Gastroesophageal sphincter (tissue), 4 donors: ENCODE measurements at regions not wholly inside any gene's neighbourhood (a gene's known extent, or its start where the extent isn't known, plus 50 kb on each side); places are given as distances from the start of the nearest gene placed in this dataset.

Source experiments
- ATAC-seq: fragments of 150-250 bp; one replicate; pipeline ENCODE4 v1.9.1; 2016; ENCODE audit warnings: mild to moderate bottlenecking, moderate library complexity
- H3K27ac ChIP-seq, 4 donors: fragments of 200-600 bp; sonication (generic) in 3 of 4; 1 replicate in 3 of 4; 2 replicates in 1 of 4; pipeline ENCODE4 v1.5.1; 2016 to 2019
- H3K27me3 ChIP-seq: fragments of 200-600 bp; sonication (generic); one replicate; pipeline ENCODE4 v1.5.1; 2019
- H3K36me3 ChIP-seq, 2 donors: fragments of 200-600 bp; sonication (generic); one replicate each; pipeline ENCODE4 v1.5.1; 2019; ENCODE audit warnings: control low read depth in 1 of 2
- H3K4me1 ChIP-seq, 3 donors: fragments of 200-600 bp; sonication (generic); 1 replicate in 2 of 3; 2 replicates in 1 of 3; pipeline ENCODE4 v1.5.1; 2016 to 2019; ENCODE audit warnings: control low read depth in 2 of 3
- H3K4me3 ChIP-seq, 2 donors: fragments of 200-600 bp; sonication (generic); one replicate each; pipeline ENCODE4 v1.5.1; 2019; ENCODE audit warnings: mild to moderate bottlenecking in 1 of 2, moderate library complexity in 1 of 2
- H3K9me3 ChIP-seq, 3 donors: fragments of 200-600 bp; sonication (generic); one replicate each; pipeline ENCODE4 v1.5.1; 2017 to 2019; ENCODE audit warnings: control low read depth in 2 of 3
- CTCF ChIP-seq, 4 experiments: fragments of 200-600 bp in 2 of 4; fragments of 450-650 bp in 2 of 4; sonication (generic) in 1 of 4; IDR thresholded peaks; one replicate each; pipeline ENCODE4 v1.5.1; 2017 to 2019; ENCODE audit warnings: antibody characterized with exemption in 4 of 4, mild to moderate bottlenecking in 2 of 4, moderate library complexity in 2 of 4
- EP300 ChIP-seq: sonication (generic); formaldehyde crosslinking; IDR thresholded peaks from one replicate; pipeline ENCODE4 v1.6.1; 2017; ENCODE audit warnings: antibody characterized with exemption, mild to moderate bottlenecking
- POLR2A ChIP-seq, 2 donors: fragments of 450-650 bp; IDR thresholded peaks; one replicate each; pipeline ENCODE4 v1.6.1; 2017; ENCODE audit warnings: antibody characterized with exemption in 2 of 2, mild to moderate bottlenecking in 2 of 2, moderate library complexity in 1 of 2
- POLR2AphosphoS5 ChIP-seq: sonication (generic); formaldehyde crosslinking; IDR thresholded peaks from one replicate; pipeline ENCODE4 v1.6.1; 2017; ENCODE audit warnings: antibody characterized with exemption
- WGBS, 2 donors: methylation state at CpG; one replicate each; pipeline ENCODE4 v1.1.5; 2018; ENCODE audit warnings: low coverage in 1 of 2; 5-methylcytosine and 5-hydroxymethylcytosine counted together

- Histone ChIP-seq H3K36me3 (no peaks in the 10 kb centered on the region), H3K4me3 (no peak overlapping the region), H3K27me3 (no peaks in the 10 kb centered on the region), H3K27ac (peak overlapping the region; percentile 6 to 77 (median 65)), H3K4me1 (peaks cover 9 to 47% (median 13%) of the 10 kb centered on the region in 3 donors), H3K9me3 (no peaks in the 10 kb centered on the region)
- WGBS, 2 donors: 20 to 27% methylated on average over 12 to 13 of the region's 15 CpGs
- TF ChIP-seq CTCF (IDR thresholded peaks at IDR 0.05): no peak
- TF ChIP-seq EP300: no peak
- TF ChIP-seq POLR2AphosphoS5: no peak
- TF ChIP-seq POLR2A (IDR thresholded peaks at IDR 0.05): no peak
- ATAC-seq: no peak
Measured at GRCh38 chr6:21887231-21888185, 294.0 kb downstream of the SOX4 start.

- no peaks in the 10 kb centered on the region for H3K36me3 ChIP-seq
- H3K9me3 ChIP-seq: no peaks in the 10 kb centered on the region
- H3K4me1 ChIP-seq: peaks cover 5 to 26% (median 6%) of the 10 kb centered on the region in 3 donors
- H3K4me3 ChIP-seq: no peak overlapping the region
- 90 to 94% methylated on average over 2 to 3 of the region's 3 CpGs for WGBS, 2 donors
- TF ChIP-seq EP300 (no peak), POLR2A (IDR thresholded peaks at IDR 0.05) (no peak), POLR2AphosphoS5 (no peak), CTCF (IDR thresholded peaks at IDR 0.05) (no peak)
- H3K27ac ChIP-seq: no peak overlapping the region
- H3K27me3 ChIP-seq: no peaks in the 10 kb centered on the region
- ATAC-seq: no peak
Measured at GRCh38 chr6:21891080-21891479, 297.5 kb downstream of the SOX4 start.

GRCh38 chr6:21893793-21894192, 300.2 kb downstream of the SOX4 start:
- no peak for ATAC-seq
- no peaks in the 10 kb centered on the region for H3K36me3 ChIP-seq
- 87 to 92% methylated on average over 3 of the region's 4 CpGs for WGBS, 2 donors
- H3K4me1 ChIP-seq: no peaks in the 10 kb centered on the region
- TF ChIP-seq POLR2A (IDR thresholded peaks at IDR 0.05): no peak
- no peak for TF ChIP-seq CTCF (IDR thresholded peaks at IDR 0.05)
- no peak for TF ChIP-seq EP300
- no peak overlapping the region for H3K27ac ChIP-seq
- no peaks in the 10 kb centered on the region for H3K27me3 ChIP-seq
- H3K9me3 ChIP-seq: no peaks in the 10 kb centered on the region
- H3K4me3 ChIP-seq: no peak overlapping the region

- WGBS, 2 donors: 88 to 100% methylated on average over 4 to 6 of the region's 6 CpGs
- Histone ChIP-seq H3K4me3 (no peak overlapping the region), H3K27ac (no peak overlapping the region), H3K36me3 (no peaks in the 10 kb centered on the region), H3K4me1 (no peaks in the 10 kb centered on the region), H3K9me3 (no peaks in the 10 kb centered on the region), H3K27me3 (no peaks in the 10 kb centered on the region)
- TF ChIP-seq EP300: no peak
- no peak for TF ChIP-seq CTCF (IDR thresholded peaks at IDR 0.05)
- no peak for TF ChIP-seq POLR2A (IDR thresholded peaks at IDR 0.05)
- no peak for TF ChIP-seq POLR2AphosphoS5
- ATAC-seq: no peak
Measured at GRCh38 chr6:21895555-21895954, 302.0 kb downstream of the SOX4 start.
